ENCODE measurements at regions not wholly inside any gene's neighbourhood (a gene's known extent, or its start where the extent isn't known, plus 50 kb on each side); places are given as distances from the start of the nearest gene placed in this dataset.

DNA sequence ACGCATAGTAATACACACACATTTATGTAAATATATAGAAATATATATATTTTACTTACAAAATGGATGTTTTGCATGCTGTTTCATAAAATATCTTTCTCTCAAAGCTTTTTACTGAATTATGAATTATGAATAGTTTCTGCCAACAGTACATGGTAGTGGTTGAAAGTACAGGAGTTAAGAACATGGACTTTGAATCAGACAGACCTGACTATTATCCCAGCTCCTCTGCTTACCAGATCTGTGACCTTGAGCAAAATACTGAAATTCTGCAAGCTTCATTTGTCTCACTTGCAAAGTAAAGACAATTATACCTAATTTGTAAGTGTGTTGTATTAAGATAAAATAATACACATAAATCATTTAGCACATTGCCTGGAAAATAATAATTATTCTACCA is 459.5 kb downstream of the EPM2A start:
- no peak overlapping the region for H3K18ac ChIP-seq (ENCODE audit: insufficient read length, low read depth, low read length)
- H3K4ac ChIP-seq (ENCODE audit: low read depth, low read length) = no peak overlapping the region
- Mint-ChIP-seq H3K4me3 (no peak overlapping the region), H3K9me3 (peaks cover 0 to 4% of the 10 kb centered on the region in 2 experiments; a peak in 1 of 5 replicates), H3K4me1 (peaks cover 6% of the 10 kb centered on the region in 2 experiments), H3K27me3 (ENCODE audit: low read depth) (no peaks in the 10 kb centered on the region), H3K27ac (no peak overlapping the region), H3K36me3 (ENCODE audit: insufficient read depth in 1 of 3, low read depth in 3 of 3) (no peaks in the 10 kb centered on the region; a peak in 1 of 7 replicates)
- no peak overlapping the region for H4K5ac ChIP-seq (ENCODE audit: insufficient read length, low read depth, low read length)
- H2BK12ac ChIP-seq (ENCODE audit: insufficient read length, low read depth, low read length) = no peak overlapping the region
- H4K20me1 ChIP-seq (ENCODE audit: control insufficient read depth, insufficient read depth, insufficient read length) = no peaks in the 10 kb centered on the region
- WGBS (ENCODE audit: extremely low coverage, insufficient read length, low lambda C conversion rate) = no CpG with 5 or more reads among the region's 1 CpG
- TF ChIP-seq, protein P1, sequence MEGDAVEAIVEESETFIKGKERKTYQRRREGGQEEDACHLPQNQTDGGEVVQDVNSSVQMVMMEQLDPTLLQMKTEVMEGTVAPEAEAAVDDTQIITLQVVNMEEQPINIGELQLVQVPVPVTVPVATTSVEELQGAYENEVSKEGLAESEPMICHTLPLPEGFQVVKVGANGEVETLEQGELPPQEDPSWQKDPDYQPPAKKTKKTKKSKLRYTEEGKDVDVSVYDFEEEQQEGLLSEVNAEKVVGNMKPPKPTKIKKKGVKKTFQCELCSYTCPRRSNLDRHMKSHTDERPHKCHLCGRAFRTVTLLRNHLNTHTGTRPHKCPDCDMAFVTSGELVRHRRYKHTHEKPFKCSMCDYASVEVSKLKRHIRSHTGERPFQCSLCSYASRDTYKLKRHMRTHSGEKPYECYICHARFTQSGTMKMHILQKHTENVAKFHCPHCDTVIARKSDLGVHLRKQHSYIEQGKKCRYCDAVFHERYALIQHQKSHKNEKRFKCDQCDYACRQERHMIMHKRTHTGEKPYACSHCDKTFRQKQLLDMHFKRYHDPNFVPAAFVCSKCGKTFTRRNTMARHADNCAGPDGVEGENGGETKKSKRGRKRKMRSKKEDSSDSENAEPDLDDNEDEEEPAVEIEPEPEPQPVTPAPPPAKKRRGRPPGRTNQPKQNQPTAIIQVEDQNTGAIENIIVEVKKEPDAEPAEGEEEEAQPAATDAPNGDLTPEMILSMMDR (conservative IDR thresholded peaks at IDR 0.05) = no peak
- no peaks in the 10 kb centered on the region for H3K23me2 ChIP-seq (ENCODE audit: insufficient read length, low read depth, low read length, poor library complexity, severe bottlenecking)
- no peaks in the 10 kb centered on the region for H3K4me1 ChIP-seq (ENCODE audit: insufficient read depth, low read length)
- no peak overlapping the region for H2BK15ac ChIP-seq (ENCODE audit: low read depth, low read length)
- no peak overlapping the region for H3K56ac ChIP-seq (ENCODE audit: insufficient read length, low read depth, low read length)
- H2BK5ac ChIP-seq (ENCODE audit: insufficient read length, low read length) = no peak overlapping the region
- no peak overlapping the region for H3K23ac ChIP-seq (ENCODE audit: insufficient read length, low read depth, low read length)
- H2AFZ ChIP-seq (ENCODE audit: low read length) = no peak overlapping the region
- no peak overlapping the region for H3T11ph ChIP-seq (ENCODE audit: low read length)
- H3K4me2 ChIP-seq (ENCODE audit: insufficient read depth, insufficient read length, low read length) = no peak overlapping the region
- no peaks in the 10 kb centered on the region for H3K27me3 ChIP-seq (ENCODE audit: insufficient read depth, low read length)
- H3K9ac ChIP-seq (ENCODE audit: extremely low read depth, insufficient read length, low read length) = no peak overlapping the region
- H2AK5ac ChIP-seq (ENCODE audit: insufficient read length, low read length) = no peak overlapping the region
- H4K8ac ChIP-seq (replicated peaks; ENCODE audit: insufficient read length, low read depth, low read length) = no peak overlapping the region
- no peak overlapping the region for H2BK20ac ChIP-seq (ENCODE audit: low read depth, low read length, poor library complexity, severe bottlenecking)
- H3K79me1 ChIP-seq (ENCODE audit: insufficient read depth, low read depth, low read length, poor library complexity, severe bottlenecking) = no peaks in the 10 kb centered on the region
- no peak overlapping the region for H3K27ac ChIP-seq (ENCODE audit: insufficient read length, low read depth, low read length)
- no peaks in the 10 kb centered on the region for H3K9me3 ChIP-seq (ENCODE audit: control insufficient read depth, low read depth, low read length)
- no peak overlapping the region for H3K14ac ChIP-seq (ENCODE audit: insufficient read depth, low read length)
- no peak overlapping the region for H2BK120ac ChIP-seq (ENCODE audit: low read depth, low read length, poor library complexity, severe bottlenecking)
- no peaks in the 10 kb centered on the region for H3K79me2 ChIP-seq (ENCODE audit: insufficient read depth, low read length)
- no peak for DNase-seq
- H4K91ac ChIP-seq (ENCODE audit: insufficient read length, low read depth, low read length) = no peak overlapping the region

All from H9 (cell line).